MV-4-11 (cell line): ENCODE measurements at regions not wholly inside any gene's neighbourhood (a gene's known extent, or its start where the extent isn't known, plus 50 kb on each side); places are given as distances from the start of the nearest gene placed in this dataset.
"Not testable (repeated sequence)": the region's sequence is repeated elsewhere in the genome, so short reads cannot be mapped to it uniquely, and the experiment has no call there.

Experiments
- DNase-seq: peaks from one replicate; lab custom pipeline; 2025; lab: John Stamatoyannopoulos, UW

- no peak for DNase-seq
These were observed 117.9 kb downstream of the GPCPD1 start for GRCh38 chr20:5492937-5493336.

GRCh38 chr20:5491455-5491854 is 119.4 kb downstream of the GPCPD1 start:
- DNase-seq = no peak

- peak; percentile 18 for DNase-seq
These were observed 121.2 kb downstream of the GPCPD1 start for GRCh38 chr20:5489601-5490000.

- no peak for DNase-seq
These were observed 122.0 kb downstream of the GPCPD1 start for GRCh38 chr20:5488823-5489222.

DNA sequence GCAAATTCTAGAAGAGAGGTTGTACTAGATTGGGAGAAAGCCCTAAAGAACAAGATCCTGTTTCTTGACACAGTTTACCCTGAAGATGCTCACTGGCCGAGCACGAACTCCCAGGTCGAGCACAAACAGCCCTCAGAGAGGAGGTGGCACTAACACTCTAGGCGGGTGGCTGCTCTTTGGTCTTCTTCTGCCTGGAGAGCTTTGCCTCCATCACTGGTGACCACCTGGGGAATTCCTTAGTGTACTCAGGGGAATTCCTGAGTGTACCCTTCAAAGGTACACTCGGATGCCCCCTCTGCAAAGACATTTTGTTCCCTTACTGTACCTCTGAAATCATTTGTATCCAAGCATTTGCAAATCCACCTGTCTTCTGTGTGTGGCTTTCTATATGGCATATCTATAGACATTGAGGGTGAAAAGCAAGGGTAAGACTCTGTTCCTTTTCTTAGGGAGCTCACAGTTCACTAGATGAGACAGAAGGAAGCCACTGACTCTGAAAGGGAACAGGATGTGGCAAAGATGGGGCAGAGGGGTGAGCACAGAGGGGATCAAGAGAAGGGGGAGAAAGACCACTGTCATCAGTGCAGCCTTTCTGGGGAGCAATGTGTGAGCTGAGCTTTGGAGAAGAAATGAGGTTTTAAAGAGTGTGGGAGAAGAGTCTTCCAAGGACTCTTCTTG is 124.3 kb downstream of the GPCPD1 start:
- DNase-seq = no peak

GRCh38 chr20:5484926-5485325 is 125.9 kb downstream of the GPCPD1 start:
- no peak for DNase-seq

DNA sequence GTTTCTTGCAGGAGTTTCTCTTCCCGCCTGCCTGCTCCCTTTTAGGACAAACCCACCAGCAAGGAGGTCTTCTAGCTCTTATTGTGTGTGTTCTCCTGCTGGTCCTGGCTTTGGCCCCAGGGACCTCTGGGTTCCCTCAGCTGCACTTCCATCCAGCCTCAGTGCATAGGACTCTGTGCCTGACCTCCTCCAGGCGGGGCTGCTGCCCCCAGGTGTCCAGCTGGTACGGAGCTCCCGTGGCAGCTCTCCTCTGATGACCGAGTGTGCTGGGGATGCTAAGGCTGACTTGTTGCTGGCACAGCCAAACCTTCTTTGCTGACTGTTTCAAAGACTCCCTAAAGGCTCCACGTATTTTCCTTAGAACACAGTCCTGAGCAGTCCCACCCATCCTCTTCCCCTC is 126.5 kb downstream of the GPCPD1 start:
- DNase-seq = no peak

DNA sequence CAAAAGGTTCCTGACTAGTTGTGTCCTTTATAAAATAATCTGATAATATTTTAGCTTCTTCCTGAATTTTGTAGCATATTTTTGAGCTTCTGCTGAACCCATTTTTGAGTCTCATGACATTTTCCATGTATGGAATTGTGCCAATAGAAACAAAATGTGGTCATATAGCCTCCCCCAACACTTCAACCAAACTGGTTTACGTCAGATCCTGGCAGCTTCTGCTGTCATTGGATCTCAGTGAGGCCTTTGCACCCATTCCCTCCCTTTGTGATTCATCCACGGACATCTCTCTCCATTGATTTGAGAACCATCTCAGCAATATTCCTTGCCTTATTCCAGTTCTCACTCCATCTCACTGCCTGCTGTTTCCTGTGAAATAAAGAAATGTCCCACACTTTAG is 128.0 kb downstream of the GPCPD1 start:
- no peak for DNase-seq

DNA sequence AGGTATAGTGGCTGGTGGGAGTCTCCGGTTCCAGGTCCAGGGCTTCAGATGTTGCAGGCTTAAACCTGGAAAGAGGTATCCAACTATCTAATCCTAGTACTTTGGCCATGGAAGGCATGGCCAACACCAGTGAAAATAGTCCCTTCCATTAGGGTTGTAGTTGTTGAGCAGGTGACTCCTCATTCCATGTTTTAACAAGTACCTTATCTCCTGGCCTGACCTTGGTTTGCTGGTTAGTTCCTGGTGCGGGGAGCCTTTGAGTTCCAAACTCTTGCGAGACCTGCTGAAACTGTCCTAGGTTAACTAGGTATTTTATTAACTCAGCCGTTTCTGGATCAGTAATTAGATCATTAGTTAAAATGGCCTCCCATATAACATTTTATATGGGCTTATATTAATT is 128.9 kb downstream of the GPCPD1 start:
- no peak for DNase-seq

DNA sequence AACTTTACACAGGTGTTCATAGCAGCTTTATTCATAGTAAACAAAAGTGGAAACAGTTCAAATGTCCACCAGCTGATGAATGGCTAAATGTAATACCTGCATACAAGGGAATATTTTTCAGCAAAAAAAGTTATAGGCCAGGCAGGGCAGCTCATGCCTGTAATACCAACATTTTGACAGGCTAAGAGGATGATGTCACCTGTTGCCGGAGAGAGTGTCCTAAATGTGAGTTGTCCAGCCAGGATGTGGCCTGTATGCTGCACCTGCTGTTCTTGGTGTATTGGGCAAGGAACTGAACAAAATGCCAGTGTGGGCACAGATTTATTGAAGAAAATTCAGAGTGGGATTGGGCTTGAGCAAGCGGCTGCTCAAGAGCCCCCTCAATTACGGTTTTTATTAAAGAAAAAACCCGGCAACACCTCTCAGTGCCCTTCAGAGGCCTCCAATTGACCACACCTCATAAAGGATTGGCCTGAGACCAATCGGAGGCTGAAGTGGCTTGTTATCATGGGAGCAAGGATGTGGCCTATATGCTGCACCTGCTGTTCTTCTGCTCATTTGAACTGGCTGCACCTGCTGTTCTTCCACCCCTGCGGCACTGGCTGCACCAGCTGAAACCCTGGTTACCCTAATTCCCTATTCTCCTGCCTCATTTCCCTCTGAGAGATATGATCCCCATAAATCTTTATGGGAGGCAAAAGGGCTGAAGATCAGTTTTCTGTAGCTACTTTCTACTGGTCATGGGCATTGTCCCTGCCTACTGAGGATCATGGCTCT is 129.8 kb downstream of the GPCPD1 start:
- no peak for DNase-seq

- no peak for DNase-seq
These were observed 135.9 kb downstream of the GPCPD1 start for GRCh38 chr20:5474646-5475550.

GRCh38 chr20:5471866-5472265 is 138.9 kb downstream of the GPCPD1 start:
- not testable (repeated sequence) for DNase-seq

DNA sequence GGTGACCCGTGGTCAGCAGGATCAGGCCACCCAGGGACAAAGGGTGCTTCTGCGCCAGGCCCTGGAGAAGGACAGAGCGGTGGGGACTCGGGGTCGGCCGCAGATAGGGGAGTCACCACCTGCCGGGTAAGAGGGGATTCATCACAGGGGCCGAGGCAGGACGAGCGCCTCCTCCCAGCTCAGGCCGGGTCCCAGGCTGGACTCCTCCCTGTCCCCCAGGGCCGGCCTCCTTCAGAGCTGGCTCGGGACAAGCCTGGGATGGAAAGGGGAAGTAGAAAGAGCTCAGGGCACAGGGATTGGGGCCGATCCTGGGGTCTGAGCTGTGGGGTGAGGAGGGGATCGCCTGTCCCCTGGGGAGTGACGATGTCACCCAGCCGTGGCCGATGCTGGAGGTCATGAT is 139.4 kb downstream of the GPCPD1 start:
- no peak for DNase-seq

DNA sequence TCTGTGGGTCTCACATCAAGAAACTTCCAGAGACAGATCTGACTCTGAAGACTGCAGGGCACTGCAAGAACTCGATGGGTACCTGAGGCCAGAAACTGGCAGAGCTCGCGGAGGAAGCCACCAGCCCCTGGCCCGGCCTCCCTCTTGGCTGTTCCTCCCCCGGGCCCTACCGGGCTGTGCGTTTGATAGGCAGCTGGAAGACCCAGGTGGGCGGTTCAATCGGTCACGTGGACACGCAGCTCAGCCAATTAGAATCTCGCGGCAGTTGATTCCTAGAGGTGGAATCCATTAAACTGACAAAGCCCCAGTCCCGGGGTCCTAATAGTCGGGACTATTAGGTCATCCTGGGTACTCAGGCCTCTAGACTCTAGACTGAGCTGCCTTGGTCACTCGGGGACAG is 139.9 kb downstream of the GPCPD1 start:
- no peak for DNase-seq

DNA sequence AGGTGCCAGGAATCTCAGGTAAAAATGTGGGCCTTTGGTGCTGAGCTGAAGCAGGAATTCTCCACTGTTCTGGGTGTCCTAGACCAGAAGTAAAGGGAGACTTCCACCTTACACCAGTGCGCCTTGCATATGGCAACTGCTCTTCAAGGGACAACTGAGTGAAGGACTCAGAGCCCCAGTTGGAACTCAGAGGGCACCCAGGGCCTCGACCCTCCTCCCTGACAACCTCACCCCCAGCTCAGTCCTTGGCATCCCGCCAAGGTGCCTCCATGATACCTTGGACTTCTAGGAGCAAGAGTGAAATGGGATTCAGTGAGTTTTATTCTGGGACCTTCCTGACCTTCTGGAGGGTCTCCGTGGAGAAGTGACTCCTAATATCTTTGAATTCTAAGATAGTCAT is 140.3 kb downstream of the GPCPD1 start:
- no peak for DNase-seq

DNA sequence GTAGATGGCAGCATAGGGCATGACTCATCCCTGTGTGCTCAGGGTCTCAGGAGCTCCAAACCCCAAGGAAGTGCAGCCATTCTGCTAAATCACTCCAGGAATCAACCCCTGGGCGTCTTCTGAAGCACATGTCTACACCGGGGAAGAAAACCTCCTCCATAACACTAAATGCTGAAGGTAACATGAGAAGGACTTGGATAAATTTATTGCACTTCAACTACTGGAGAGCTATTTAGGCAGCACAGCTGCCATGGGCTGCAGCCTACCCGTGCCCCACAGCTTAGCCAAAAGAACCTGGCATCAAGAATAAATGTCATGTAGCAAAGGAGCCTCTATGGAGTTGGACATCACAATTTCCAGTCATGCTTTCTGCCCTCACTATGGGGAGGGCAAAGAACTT is 141.7 kb downstream of the GPCPD1 start:
- no peak for DNase-seq

DNA sequence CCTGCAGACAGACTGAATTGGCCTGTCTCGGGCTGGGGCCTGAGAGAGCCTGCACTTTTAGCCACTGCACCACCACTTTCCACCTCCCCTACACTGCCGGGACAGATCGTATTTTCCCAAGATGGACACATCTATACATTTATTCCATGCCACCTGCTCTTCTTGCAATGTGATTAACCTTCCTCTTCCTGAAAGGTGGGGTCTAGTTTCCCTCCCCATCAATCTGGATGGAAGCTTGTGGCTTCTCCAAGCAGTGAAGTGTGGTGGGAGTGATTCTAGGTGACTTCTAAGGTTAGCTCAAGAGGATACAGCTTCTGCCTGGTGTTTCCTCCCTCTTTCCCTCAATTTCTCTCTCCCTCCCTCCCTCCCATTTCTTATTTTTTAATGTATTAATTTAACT is 143.7 kb downstream of the GPCPD1 start:
- DNase-seq = no peak

DNA sequence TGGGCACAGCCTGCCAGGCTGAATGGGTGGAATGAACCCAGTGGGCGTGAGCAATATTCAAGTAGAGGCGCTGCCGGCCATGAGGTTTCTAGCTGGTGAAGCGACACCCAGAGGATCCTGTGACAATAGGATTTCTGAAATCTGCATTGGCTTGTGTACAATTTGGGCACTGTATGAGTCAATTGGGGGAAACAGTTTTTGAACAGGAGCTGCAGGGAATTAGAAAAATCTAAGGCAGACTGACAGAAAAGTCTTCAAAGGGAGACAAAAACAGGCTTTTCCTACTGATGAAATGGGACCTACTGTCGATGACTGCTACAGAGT is 145.2 kb downstream of the GPCPD1 start:
- no peak for DNase-seq

DNA sequence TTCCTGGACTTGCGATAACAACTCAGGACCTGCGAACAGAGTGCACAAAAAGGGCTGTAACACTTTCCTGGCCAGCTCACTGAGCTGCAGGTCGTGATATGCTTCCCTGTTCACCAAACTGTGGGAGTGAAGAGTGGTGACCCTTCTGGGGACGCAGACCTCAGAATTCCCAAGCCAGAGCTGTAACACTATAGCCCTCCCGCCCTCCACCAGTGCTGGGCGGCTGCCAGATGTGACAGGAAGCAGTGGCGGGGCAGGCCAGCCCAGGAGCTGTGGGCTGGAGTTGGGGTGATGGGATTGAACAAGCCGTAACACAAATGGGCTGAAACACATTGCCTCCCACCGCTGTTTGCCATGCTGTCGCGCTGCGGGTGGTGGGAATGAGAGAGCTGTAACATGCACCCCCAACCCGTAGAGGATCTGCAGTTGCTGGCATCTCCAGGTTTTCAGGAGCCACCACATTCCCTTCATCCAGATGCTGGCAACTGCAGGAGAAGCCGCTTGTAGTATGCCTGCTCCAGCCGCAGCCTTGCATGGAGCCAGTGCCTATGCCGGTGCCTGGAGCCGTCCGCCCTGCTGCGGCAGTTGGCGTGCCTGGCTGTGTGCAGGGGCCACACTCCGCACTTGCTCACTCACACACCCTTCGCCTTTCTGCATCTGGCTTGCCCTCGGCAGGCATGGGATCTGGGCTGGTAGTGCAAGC is 145.8 kb downstream of the GPCPD1 start:
- DNase-seq = no peak

DNA sequence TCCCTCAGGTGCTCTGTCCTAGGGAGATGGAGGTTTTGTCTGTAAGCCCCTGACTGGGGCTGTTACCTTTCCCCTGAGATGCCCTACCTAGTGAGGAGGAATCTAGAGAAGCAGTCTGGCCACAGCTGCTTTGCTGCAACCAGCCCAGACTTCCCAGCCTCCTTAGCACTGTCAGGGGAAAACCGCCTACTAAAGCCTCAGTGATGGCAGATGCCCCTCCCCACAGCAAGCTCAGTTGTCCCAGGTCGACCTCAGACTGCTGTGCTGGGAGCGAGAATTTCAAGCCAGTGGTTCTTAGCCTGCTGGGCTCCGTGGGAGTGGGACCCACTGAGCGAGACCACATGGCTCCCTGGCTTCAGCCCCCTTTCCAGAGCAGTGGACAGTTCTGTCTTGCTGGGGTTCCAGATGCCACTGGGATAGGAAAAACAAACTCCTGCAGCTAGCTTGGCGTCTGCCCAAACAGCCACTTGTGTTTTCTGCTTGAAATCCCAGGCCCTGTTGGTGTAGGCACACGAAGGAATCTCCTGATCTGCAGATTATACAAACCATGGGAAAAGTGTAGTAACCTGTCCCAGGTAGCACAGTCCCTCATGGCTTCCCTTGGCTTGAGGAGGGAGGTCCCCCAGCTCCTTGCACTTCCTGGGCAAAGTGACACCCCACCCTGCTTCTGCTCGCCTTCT is 146.4 kb upstream of the PROKR2 start:
- no peak for DNase-seq

DNA sequence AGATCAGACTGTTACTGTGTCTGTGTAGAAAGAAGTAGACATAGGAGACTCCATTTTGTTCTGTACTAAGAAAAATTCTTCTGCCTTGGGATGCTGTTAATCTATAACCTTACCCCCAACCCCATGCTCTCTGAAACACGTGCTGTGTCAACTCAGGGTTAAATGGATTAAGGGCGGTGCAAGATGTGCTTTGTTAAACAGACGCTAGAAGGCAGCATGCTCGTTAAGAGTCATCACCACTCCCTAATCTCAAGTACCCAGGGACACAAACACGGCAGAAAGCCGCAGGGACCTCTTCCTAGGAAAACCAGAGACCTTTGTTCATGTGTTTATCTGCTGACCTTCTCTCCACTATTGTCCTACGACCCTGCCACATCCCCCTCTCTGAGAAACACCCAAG is 137.0 kb upstream of the PROKR2 start:
- DNase-seq = not testable (repeated sequence)

GRCh38 chr20:5453316-5453715 is 136.6 kb upstream of the PROKR2 start:
- not testable (repeated sequence) for DNase-seq
